Liver (tissue), 8 donors: ENCODE measurements at regions not wholly inside any gene's neighbourhood (a gene's known extent, or its start where the extent isn't known, plus 50 kb on each side); places are given as distances from the start of the nearest gene placed in this dataset.

Source experiments
- DNase-seq: peaks from one replicate; pipeline ENCODE4 v3.0.0-alpha.2; 2017; ENCODE audit warnings: low spot score
- H3K27ac ChIP-seq, 2 donors: one replicate each; pipeline ENCODE4 v1.7.0; 2013; ENCODE audit warnings: inconsistent platforms in 2 of 2, low read length in 2 of 2, control low read depth in 1 of 2, low read depth in 1 of 2, mild to moderate bottlenecking in 1 of 2
- H3K27me3 ChIP-seq, 4 donors: one replicate each; pipeline versions ENCODE4 v1.6.1 to v1.7.0; 2013; ENCODE audit warnings: low read length in 3 of 4, inconsistent platforms in 1 of 4, mild to moderate bottlenecking in 1 of 4, moderate library complexity in 1 of 4; ENCODE audit not compliant: control insufficient read depth in 4 of 4, insufficient read depth in 4 of 4
- H3K36me3 ChIP-seq, 4 donors: one replicate each; pipeline versions ENCODE4 v1.6.1 to v1.7.0; 2013; ENCODE audit warnings: low read length in 3 of 4, mild to moderate bottlenecking in 3 of 4, low read depth in 1 of 4, moderate library complexity in 1 of 4; ENCODE audit not compliant: control insufficient read depth in 4 of 4, insufficient read depth in 3 of 4
- H3K4me1 ChIP-seq, 4 donors: one replicate each; pipeline versions ENCODE4 v1.6.1 to v1.7.0; 2013; ENCODE audit warnings: low read length in 3 of 4, mild to moderate bottlenecking in 3 of 4, moderate library complexity in 1 of 4; ENCODE audit not compliant: control insufficient read depth in 4 of 4, insufficient read depth in 4 of 4
- H3K4me3 ChIP-seq, 3 donors: one replicate each; pipeline versions ENCODE4 v1.6.1 to v1.7.0; 2013; ENCODE audit warnings: low read length in 3 of 3, control low read depth in 1 of 3, low read depth in 1 of 3, mild to moderate bottlenecking in 1 of 3
- H3K9ac ChIP-seq, 2 donors: one replicate each; pipeline ENCODE4 v1.7.0; 2013; ENCODE audit warnings: low read length in 2 of 2, mild to moderate bottlenecking in 2 of 2, moderate library complexity in 2 of 2, control low read depth in 1 of 2, low read depth in 1 of 2
- H3K9me3 ChIP-seq, 4 donors: one replicate each; pipeline versions ENCODE4 v1.6.1 to v1.7.0; 2013; ENCODE audit warnings: low read length in 3 of 4; ENCODE audit not compliant: control insufficient read depth in 4 of 4
- FOXA1 ChIP-seq: IDR thresholded peaks from 2 replicates; pipeline ENCODE4 v1.6.1; 2016; ENCODE audit warnings: antibody characterized with exemption
- GABPA ChIP-seq, 2 donors: IDR thresholded peaks in 1 of 2; conservative IDR thresholded peaks in 1 of 2; 2 replicates each; pipeline ENCODE4 v1.6.1; 2016; ENCODE audit warnings: antibody characterized with exemption in 2 of 2, mild to moderate bottlenecking in 1 of 2, moderate library complexity in 1 of 2
- HNF4A ChIP-seq, 2 donors: conservative IDR thresholded peaks; 2 replicates each; pipeline ENCODE4 v1.6.1; 2016; ENCODE audit warnings: antibody characterized with exemption in 2 of 2, mild to moderate bottlenecking in 2 of 2
- HNF4G ChIP-seq: IDR thresholded peaks from 2 replicates; pipeline ENCODE4 v1.6.1; 2016; ENCODE audit warnings: antibody characterized with exemption
- JUND ChIP-seq, 2 donors: IDR thresholded peaks; 2 replicates each; pipeline ENCODE4 v1.6.1; 2016; ENCODE audit warnings: antibody characterized with exemption in 2 of 2
- NR2F2 ChIP-seq: IDR thresholded peaks from 2 replicates; pipeline ENCODE4 v1.6.1; 2016; ENCODE audit warnings: antibody characterized with exemption
- RAD21 ChIP-seq, 2 donors: IDR thresholded peaks; 2 replicates each; pipeline ENCODE4 v1.6.1; 2016; ENCODE audit warnings: antibody characterized with exemption in 2 of 2, mild to moderate bottlenecking in 2 of 2
- RXRA ChIP-seq, 2 donors: IDR thresholded peaks; 2 replicates each; pipeline ENCODE4 v1.6.1; 2017 to 2018; ENCODE audit warnings: antibody characterized with exemption in 2 of 2, mild to moderate bottlenecking in 1 of 2
- TAF1 ChIP-seq: conservative IDR thresholded peaks from 2 replicates; pipeline ENCODE4 v1.6.1; 2016; ENCODE audit warnings: antibody characterized with exemption, mild to moderate bottlenecking
- YY1 ChIP-seq: IDR thresholded peaks from 2 replicates; pipeline ENCODE4 v1.6.1; 2016; ENCODE audit warnings: antibody characterized with exemption, mild to moderate bottlenecking
- WGBS: extraction: QIAGEN DNeasy Blood & Tissue Kit; methylation state at CpG from one replicate; pipeline ENCODE4 v1.1.7; 2013; 5-methylcytosine and 5-hydroxymethylcytosine counted together
- TF ChIP-seq, protein P1 (sequence below): fragments of 150-350 bp; IDR thresholded peaks from 2 replicates; pipeline ENCODE4 v1.5.1; 2017; ENCODE audit warnings: improper control_type of control experiment, low read depth, low read length; ENCODE audit not compliant: missing input control
- TF ChIP-seq, protein P2 (sequence below): IDR thresholded peaks from 2 replicates; pipeline ENCODE4 v1.6.1; 2016; ENCODE audit warnings: antibody characterized with exemption, mild to moderate bottlenecking
- TF ChIP-seq, protein P3 (sequence below): IDR thresholded peaks from 2 replicates; pipeline ENCODE4 v1.6.1; 2016; ENCODE audit warnings: antibody characterized with exemption
- TF ChIP-seq, protein P4 (sequence below): IDR thresholded peaks from 2 replicates; pipeline ENCODE4 v1.6.1; 2016; ENCODE audit warnings: antibody characterized with exemption
- TF ChIP-seq, protein P5 (sequence below): IDR thresholded peaks from 2 replicates; pipeline ENCODE4 v1.6.1; 2016; ENCODE audit warnings: antibody characterized with exemption
- donor health status: healthy.
- donor health status: healthy.
- donor health status: healthy.
- donor health status: healthy.
- donor health status: healthy.

DNA sequence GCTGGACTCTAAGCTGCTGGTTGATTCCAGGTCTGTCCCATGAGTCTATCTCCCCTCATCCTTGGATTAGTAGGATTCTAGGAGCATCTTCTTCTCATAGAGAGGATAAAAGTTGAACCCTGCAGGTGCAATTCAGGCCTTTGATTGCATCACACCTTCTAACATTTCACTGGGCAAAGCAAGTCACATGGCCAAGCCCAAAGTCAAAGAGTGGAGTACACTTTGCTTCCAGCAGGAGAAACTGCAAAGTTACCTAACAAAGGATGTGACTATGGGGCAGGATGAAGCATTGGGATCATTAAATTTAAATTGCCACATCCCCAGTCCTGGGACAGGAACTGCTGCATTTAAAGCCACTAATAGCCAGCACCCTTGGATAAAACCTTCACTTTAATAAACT lies 51.0 kb upstream of the EGFLAM start:
- Histone ChIP-seq H3K27me3 (peaks cover 0 to under 1% (median 0%) of the 10 kb centered on the region in 4 donors), H3K27ac (no peak overlapping the region), H3K9ac (no peak overlapping the region), H3K4me1 (no peaks in the 10 kb centered on the region), H3K36me3 (no peaks in the 10 kb centered on the region), H3K9me3 (no peaks in the 10 kb centered on the region), H3K4me3 (no peak overlapping the region)
- TF ChIP-seq, protein P1, sequence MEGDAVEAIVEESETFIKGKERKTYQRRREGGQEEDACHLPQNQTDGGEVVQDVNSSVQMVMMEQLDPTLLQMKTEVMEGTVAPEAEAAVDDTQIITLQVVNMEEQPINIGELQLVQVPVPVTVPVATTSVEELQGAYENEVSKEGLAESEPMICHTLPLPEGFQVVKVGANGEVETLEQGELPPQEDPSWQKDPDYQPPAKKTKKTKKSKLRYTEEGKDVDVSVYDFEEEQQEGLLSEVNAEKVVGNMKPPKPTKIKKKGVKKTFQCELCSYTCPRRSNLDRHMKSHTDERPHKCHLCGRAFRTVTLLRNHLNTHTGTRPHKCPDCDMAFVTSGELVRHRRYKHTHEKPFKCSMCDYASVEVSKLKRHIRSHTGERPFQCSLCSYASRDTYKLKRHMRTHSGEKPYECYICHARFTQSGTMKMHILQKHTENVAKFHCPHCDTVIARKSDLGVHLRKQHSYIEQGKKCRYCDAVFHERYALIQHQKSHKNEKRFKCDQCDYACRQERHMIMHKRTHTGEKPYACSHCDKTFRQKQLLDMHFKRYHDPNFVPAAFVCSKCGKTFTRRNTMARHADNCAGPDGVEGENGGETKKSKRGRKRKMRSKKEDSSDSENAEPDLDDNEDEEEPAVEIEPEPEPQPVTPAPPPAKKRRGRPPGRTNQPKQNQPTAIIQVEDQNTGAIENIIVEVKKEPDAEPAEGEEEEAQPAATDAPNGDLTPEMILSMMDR, result peak; percentile 7
- TF ChIP-seq, protein P2, sequence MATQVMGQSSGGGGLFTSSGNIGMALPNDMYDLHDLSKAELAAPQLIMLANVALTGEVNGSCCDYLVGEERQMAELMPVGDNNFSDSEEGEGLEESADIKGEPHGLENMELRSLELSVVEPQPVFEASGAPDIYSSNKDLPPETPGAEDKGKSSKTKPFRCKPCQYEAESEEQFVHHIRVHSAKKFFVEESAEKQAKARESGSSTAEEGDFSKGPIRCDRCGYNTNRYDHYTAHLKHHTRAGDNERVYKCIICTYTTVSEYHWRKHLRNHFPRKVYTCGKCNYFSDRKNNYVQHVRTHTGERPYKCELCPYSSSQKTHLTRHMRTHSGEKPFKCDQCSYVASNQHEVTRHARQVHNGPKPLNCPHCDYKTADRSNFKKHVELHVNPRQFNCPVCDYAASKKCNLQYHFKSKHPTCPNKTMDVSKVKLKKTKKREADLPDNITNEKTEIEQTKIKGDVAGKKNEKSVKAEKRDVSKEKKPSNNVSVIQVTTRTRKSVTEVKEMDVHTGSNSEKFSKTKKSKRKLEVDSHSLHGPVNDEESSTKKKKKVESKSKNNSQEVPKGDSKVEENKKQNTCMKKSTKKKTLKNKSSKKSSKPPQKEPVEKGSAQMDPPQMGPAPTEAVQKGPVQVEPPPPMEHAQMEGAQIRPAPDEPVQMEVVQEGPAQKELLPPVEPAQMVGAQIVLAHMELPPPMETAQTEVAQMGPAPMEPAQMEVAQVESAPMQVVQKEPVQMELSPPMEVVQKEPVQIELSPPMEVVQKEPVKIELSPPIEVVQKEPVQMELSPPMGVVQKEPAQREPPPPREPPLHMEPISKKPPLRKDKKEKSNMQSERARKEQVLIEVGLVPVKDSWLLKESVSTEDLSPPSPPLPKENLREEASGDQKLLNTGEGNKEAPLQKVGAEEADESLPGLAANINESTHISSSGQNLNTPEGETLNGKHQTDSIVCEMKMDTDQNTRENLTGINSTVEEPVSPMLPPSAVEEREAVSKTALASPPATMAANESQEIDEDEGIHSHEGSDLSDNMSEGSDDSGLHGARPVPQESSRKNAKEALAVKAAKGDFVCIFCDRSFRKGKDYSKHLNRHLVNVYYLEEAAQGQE, result no peak
- DNase-seq, result no peak

DNA sequence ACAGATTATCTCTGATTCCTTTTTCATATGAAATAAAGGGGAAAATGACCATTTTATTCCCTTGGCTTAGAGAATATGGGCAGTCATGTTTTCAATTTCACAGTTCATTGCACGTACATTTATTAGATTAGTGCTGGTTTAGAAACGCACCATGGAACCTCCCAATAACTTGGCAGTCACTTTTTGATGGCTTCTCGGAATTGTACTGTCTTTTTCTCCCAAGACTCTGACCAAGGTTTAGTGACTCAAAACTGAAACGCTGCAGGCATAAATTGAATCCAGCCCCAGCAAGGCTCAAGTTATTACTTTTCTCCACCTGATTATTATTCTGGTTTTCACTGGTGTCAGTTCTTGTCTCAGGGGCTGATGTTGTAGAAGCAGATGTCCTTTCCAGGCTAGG lies 55.6 kb upstream of the EGFLAM start:
- H3K36me3 ChIP-seq, result no peaks in the 10 kb centered on the region

DNA sequence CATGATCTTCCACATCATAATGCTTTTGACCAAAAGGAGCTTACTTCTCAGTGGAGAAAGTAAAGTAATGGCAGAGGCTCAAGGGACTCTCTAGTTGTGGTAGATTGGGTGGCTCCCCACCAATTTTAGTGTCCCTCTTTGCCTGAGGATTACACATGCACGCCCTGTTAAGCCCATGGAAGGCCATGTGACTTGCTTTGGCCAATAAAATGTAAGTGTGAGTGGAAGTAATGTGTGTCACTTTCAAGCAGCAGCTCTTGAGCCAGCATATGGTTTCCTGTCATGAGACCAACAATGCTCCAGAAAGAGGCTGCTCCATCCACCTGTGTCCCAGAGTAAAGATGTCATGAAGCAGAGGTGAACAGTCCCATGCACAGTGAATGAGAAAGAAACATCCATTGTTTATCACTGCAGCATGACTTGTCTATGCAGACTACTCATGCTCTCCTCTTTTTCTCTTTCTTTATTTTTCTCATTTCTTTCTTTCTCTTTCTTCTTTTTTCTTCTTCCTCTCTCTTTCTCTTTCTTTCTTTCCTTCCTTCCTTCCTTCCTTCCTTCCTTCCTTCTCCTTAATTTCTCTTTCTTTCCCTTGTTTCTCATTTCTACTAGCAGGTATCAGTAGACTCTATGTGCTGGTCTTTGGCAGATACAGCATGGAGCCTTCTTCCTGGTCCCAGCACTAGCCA lies 57.3 kb upstream of the EGFLAM start:
- DNase-seq, result no peak
- Histone ChIP-seq H3K9ac (no peak overlapping the region), H3K9me3 (peaks cover 0 to 4% (median 0%) of the 10 kb centered on the region in 4 donors), H3K27me3 (no peaks in the 10 kb centered on the region), H3K27ac (no peak overlapping the region), H3K4me3 (no peak overlapping the region), H3K36me3 (no peaks in the 10 kb centered on the region), H3K4me1 (no peaks in the 10 kb centered on the region)
- 71% methylated on average over 1 of the region's 1 CpG for WGBS
- TF ChIP-seq, protein P2, result no peak
- TF ChIP-seq NR2F2, result no peak
- TF ChIP-seq JUND (IDR thresholded peaks at IDR 0.05), result no peak
- TF ChIP-seq FOXA1, result no peak
- TF ChIP-seq, protein P3, sequence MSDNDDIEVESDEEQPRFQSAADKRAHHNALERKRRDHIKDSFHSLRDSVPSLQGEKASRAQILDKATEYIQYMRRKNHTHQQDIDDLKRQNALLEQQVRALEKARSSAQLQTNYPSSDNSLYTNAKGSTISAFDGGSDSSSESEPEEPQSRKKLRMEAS, result no peak
- TF ChIP-seq TAF1, result no peak
- TF ChIP-seq RXRA (IDR thresholded peaks at IDR 0.05), result no peak
- TF ChIP-seq HNF4G, result no peak
- TF ChIP-seq, protein P4, sequence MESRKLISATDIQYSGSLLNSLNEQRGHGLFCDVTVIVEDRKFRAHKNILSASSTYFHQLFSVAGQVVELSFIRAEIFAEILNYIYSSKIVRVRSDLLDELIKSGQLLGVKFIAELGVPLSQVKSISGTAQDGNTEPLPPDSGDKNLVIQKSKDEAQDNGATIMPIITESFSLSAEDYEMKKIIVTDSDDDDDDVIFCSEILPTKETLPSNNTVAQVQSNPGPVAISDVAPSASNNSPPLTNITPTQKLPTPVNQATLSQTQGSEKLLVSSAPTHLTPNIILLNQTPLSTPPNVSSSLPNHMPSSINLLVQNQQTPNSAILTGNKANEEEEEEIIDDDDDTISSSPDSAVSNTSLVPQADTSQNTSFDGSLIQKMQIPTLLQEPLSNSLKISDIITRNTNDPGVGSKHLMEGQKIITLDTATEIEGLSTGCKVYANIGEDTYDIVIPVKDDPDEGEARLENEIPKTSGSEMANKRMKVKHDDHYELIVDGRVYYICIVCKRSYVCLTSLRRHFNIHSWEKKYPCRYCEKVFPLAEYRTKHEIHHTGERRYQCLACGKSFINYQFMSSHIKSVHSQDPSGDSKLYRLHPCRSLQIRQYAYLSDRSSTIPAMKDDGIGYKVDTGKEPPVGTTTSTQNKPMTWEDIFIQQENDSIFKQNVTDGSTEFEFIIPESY, result no peak
- TF ChIP-seq HNF4A (conservative IDR thresholded peaks at IDR 0.05), result no peak

More for the DNA sequence above, 55.6 kb upstream of the EGFLAM start:
- Histone ChIP-seq H3K9ac (no peak overlapping the region), H3K4me1 (no peaks in the 10 kb centered on the region), H3K27ac (no peak overlapping the region), H3K4me3 (no peak overlapping the region), H3K9me3 (peaks cover 0 to 4% (median 0%) of the 10 kb centered on the region in 4 donors), H3K27me3 (no peaks in the 10 kb centered on the region)
- TF ChIP-seq HNF4A (conservative IDR thresholded peaks at IDR 0.05) (no peak), GABPA (IDR thresholded peaks at IDR 0.05 in 1 of 2, conservative IDR thresholded peaks at IDR 0.05 in 1 of 2) (no peak), YY1 (no peak), FOXA1 (no peak), HNF4G (no peak), RAD21 (IDR thresholded peaks at IDR 0.05) (no peak)
- TF ChIP-seq, protein P5, sequence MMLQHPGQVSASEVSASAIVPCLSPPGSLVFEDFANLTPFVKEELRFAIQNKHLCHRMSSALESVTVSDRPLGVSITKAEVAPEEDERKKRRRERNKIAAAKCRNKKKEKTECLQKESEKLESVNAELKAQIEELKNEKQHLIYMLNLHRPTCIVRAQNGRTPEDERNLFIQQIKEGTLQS, result no peak
- WGBS, result 83% methylated on average over 4 of the region's 4 CpGs
- no peak for DNase-seq
